Small intestine (tissue), 7 donors: ENCODE measurements at regions not wholly inside any gene's neighbourhood (a gene's known extent, or its start where the extent isn't known, plus 50 kb on each side); places are given as distances from the start of the nearest gene placed in this dataset.
A peak's percentile ranks its signal among the peaks of the same experiment; 100 is the strongest.

ENCODE experiments used
- DNase-seq, 2 donors: peaks; one replicate each; pipeline versions ENCODE4 v3.0.0 to v3.0.0-alpha.2; 2013
- FAIRE-seq: peaks from 2 replicates; lab custom pipeline; 2012; peaks lifted over from hg19 to GRCh38; lab: Jason Lieb, UNC
- H3K27ac ChIP-seq, 3 donors: one replicate each; pipeline ENCODE4 v1.5.1; 2013; ENCODE audit warnings: low read length in 2 of 3, mild to moderate bottlenecking in 2 of 3, control low read depth in 1 of 3, inconsistent platforms in 1 of 3, low read depth in 1 of 3, moderate library complexity in 1 of 3
- H3K27me3 ChIP-seq, 3 donors: one replicate each; pipeline ENCODE4 v1.6.1; 2013; ENCODE audit warnings: low read length in 3 of 3, inconsistent platforms in 1 of 3; ENCODE audit not compliant: control insufficient read depth in 3 of 3, insufficient read depth in 3 of 3
- H3K36me3 ChIP-seq, 3 donors: one replicate each; pipeline ENCODE4 v1.6.1; 2013; ENCODE audit warnings: low read length in 3 of 3, inconsistent platforms in 1 of 3, low read depth in 1 of 3, mild to moderate bottlenecking in 1 of 3, moderate library complexity in 1 of 3; ENCODE audit not compliant: control insufficient read depth in 3 of 3, insufficient read depth in 2 of 3
- H3K4me1 ChIP-seq, 3 donors: one replicate each; pipeline ENCODE4 v1.6.1; 2013; ENCODE audit warnings: low read length in 2 of 3, inconsistent platforms in 1 of 3, low read depth in 1 of 3, mild to moderate bottlenecking in 1 of 3, moderate library complexity in 1 of 3; ENCODE audit not compliant: control insufficient read depth in 3 of 3, insufficient read depth in 2 of 3
- H3K4me3 ChIP-seq, 3 donors: one replicate each; pipeline ENCODE4 v1.5.1; 2013; ENCODE audit warnings: low read length in 3 of 3, control low read depth in 1 of 3, inconsistent platforms in 1 of 3, low read depth in 1 of 3, mild to moderate bottlenecking in 1 of 3, moderate library complexity in 1 of 3
- H3K9me3 ChIP-seq, 2 donors: one replicate each; pipeline ENCODE4 v1.6.1; 2013; ENCODE audit warnings: low read depth in 1 of 2, low read length in 1 of 2; ENCODE audit not compliant: control insufficient read depth in 2 of 2, insufficient read depth in 1 of 2
- WGBS, 3 donors: extraction: QIAGEN DNeasy Blood & Tissue Kit; methylation state at CpG; one replicate each; pipeline ENCODE4 v1.1.7; 2013; 5-methylcytosine and 5-hydroxymethylcytosine counted together
- donor health status: healthy with polysubstance abuse.
- donor health status: control.
- donor health status: control.
- donor health status: Bipolar disorder and iron deficiency.
- donor health status: healthy.

DNA sequence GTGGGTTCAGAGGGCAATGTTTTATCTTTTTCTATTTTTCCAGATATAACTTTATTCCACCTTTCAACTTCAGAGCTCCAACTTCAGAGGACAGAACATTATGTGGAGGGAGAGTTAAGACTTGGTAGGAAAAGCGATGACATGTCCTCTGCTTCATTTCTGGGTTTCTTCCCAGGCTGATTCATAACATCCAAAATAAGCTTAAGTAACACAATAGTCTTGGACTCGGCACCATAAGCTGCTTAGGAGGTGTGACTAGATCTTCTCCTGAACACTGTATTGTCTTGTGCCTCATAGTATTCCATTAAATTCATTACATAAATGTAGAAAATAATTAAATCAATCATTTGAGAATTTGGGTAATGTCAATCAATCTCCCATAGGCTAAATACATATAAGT is 95.5 kb upstream of the PDE3A start:
- FAIRE-seq: no peak
- no peak for DNase-seq
- no peaks in the 10 kb centered on the region for H3K27me3 ChIP-seq
- H3K4me3 ChIP-seq: no peak overlapping the region
- H3K27ac ChIP-seq: no peak overlapping the region
- no peaks in the 10 kb centered on the region for H3K36me3 ChIP-seq
- WGBS, 3 donors: 74 to 92% (median 87%) methylated on average over 2 of the region's 2 CpGs
- H3K4me1 ChIP-seq: no peaks in the 10 kb centered on the region
- no peaks in the 10 kb centered on the region for H3K9me3 ChIP-seq

DNA sequence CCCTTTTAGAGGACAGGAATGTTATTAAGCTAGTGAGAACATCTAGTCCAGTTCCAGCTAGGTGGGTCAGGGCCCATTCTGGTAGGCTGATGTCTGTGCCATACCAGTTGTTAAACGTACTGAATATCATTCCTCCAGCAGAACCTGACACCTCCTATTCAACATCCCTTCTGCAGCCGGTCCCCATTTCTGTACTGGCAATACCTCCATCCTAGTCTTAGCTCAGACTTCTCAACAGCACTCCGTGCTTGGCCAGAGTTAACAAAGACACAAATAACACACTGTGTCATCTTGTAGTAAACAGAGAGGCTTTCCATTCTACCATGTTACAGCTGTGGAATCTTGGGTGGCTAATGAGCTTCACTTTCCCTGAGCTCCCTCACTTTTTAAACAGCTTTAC is 94.3 kb upstream of the PDE3A start:
- Histone ChIP-seq H3K27ac (no peak overlapping the region), H3K27me3 (no peaks in the 10 kb centered on the region), H3K4me1 (no peaks in the 10 kb centered on the region), H3K4me3 (no peak overlapping the region), H3K36me3 (no peaks in the 10 kb centered on the region), H3K9me3 (no peaks in the 10 kb centered on the region)
- peak in 1 of 2 donors; percentile 2 for DNase-seq
- FAIRE-seq: no peak
- WGBS, 3 donors: 61 to 95% (median 82%) methylated on average over 3 of the region's 3 CpGs

DNA sequence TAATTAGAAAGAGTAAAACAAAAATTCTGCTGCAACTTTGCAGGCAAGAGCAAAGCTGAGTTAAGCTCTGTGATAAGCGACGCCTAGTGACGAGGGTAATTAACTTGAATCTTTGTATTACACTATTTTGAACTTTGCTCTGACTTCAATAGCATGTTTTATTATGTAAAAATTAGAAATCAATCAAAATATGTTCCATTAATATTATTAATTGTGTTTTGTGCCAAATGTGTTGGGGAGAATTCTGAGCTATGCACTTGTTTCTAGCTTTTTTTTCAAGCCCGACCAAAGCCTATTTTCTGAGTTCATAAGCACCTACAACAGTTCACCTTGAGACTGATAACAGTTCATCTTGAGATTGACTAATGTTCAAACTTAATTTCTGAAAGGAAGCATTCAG is 90.1 kb upstream of the PDE3A start:
- Histone ChIP-seq H3K36me3 (no peaks in the 10 kb centered on the region), H3K27me3 (no peaks in the 10 kb centered on the region), H3K27ac (no peak overlapping the region), H3K9me3 (no peaks in the 10 kb centered on the region), H3K4me1 (no peaks in the 10 kb centered on the region), H3K4me3 (no peak overlapping the region)
- DNase-seq (peak; percentile 55 to 58), FAIRE-seq (no peak)
- WGBS, 3 donors: 25 to 57% (median 29%) methylated on average over 4 of the region's 4 CpGs

DNA sequence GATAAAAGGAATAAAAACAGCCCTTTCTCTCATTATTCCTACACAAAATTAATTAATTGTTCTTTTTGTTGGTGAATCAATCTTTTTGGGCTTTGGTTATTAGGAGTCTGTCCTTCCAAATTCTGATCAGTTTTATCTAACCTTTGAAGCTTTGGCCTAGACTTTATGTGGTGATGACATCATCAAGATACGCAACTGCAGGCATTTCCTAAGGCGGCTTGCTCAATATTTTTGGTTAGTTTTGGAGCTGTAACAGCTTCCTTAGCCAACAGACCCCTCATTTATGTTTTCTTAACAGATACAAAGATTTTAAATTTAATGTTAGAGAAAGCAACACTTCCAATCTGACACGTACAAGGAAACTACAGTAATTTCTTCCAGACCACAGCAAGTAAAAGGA is 87.8 kb upstream of the PDE3A start:
- H3K27ac ChIP-seq: no peak overlapping the region
- DNase-seq: no peak
- H3K36me3 ChIP-seq: no peaks in the 10 kb centered on the region
- FAIRE-seq: no peak
- no peaks in the 10 kb centered on the region for H3K4me1 ChIP-seq
- no peak overlapping the region for H3K4me3 ChIP-seq
- WGBS, 3 donors: 80 to 94% (median 86%) methylated on average over 3 of the region's 3 CpGs
- no peaks in the 10 kb centered on the region for H3K27me3 ChIP-seq
- no peaks in the 10 kb centered on the region for H3K9me3 ChIP-seq

GRCh38 chr12:20282401-20282800 is 85.9 kb upstream of the PDE3A start:
- Histone ChIP-seq H3K4me3 (no peak overlapping the region), H3K4me1 (no peaks in the 10 kb centered on the region), H3K27me3 (no peaks in the 10 kb centered on the region), H3K36me3 (no peaks in the 10 kb centered on the region), H3K27ac (no peak overlapping the region), H3K9me3 (peaks cover 0 to 4% of the 10 kb centered on the region in 2 donors)
- DNase-seq (no peak), FAIRE-seq (no peak)

DNA sequence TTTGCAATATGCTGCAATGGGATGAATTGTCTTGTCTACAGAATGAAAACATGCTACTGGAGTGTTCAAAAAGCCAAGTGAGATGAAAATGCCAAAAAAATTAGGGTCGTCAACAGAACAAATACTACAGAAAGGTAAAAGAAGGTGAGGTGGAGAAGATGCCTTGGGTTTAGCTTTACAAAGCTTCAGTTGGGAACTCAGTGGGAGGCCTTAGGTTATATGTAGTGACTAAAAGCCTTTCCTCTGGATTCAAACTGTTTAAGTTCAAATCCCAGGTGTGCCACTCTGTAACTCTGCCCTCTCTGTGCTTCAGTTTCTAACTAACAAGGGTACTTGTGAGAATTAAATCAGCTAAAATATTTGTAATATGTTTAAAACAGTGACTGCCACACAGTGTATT is 84.9 kb upstream of the PDE3A start:
- Histone ChIP-seq H3K27me3 (no peaks in the 10 kb centered on the region), H3K36me3 (no peaks in the 10 kb centered on the region), H3K9me3 (peaks cover 0 to 7% of the 10 kb centered on the region in 2 donors), H3K27ac (no peak overlapping the region), H3K4me1 (no peaks in the 10 kb centered on the region), H3K4me3 (no peak overlapping the region)
- WGBS, 3 donors: 83 to 94% (median 87%) methylated on average over 1 of the region's 1 CpG
- no peak for FAIRE-seq
- DNase-seq: no peak

DNA sequence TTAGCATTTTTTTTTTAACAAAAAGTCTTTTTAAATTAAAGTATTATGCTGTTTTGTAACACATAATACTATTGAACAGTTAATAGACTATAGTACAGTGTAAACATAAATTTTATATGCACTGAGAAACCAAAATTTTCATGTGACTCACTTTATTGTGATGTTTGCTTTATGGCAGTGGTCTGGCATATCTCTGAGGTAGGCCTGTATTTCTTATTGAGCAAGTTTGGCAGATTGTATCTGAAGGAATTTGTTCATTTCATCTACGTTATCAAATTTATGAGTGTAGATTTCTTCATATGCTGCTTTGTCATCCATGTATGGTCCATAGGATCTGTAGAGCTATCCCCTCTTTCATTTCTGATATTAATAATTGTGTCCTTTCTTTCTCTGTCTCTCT is 78.8 kb upstream of the PDE3A start:
- no peak overlapping the region for H3K27ac ChIP-seq
- no peak overlapping the region for H3K4me3 ChIP-seq
- DNase-seq (no peak), FAIRE-seq (no peak)
- H3K36me3 ChIP-seq: no peaks in the 10 kb centered on the region
- 85 to 88% (median 87%) methylated on average over 1 of the region's 1 CpG for WGBS, 3 donors
- peaks cover 0 to 7% of the 10 kb centered on the region in 2 donors for H3K9me3 ChIP-seq
- H3K4me1 ChIP-seq: no peaks in the 10 kb centered on the region
- no peaks in the 10 kb centered on the region for H3K27me3 ChIP-seq

DNA sequence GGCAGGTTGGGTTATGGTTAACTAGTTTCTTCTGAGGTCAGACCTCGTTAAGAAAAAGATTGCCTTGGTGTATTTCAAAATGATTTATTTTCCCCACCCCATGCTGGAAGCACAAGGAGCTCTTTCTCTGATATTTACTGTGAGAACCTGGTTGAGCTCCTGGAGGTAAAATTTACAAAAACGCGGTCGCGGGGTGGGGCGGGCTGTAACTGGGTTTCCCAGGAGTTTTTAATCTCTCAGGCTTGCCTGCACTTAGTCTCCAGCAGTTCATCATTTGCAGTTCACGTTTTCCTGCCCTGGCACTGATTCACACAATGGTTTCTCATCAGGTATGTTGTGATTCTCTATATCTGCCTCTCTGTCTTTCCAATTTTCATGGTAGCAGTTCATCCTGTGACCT is 67.9 kb upstream of the PDE3A start:
- Histone ChIP-seq H3K27ac (no peak overlapping the region), H3K36me3 (no peaks in the 10 kb centered on the region), H3K4me1 (no peaks in the 10 kb centered on the region), H3K27me3 (peaks cover 0 to 2% (median 0%) of the 10 kb centered on the region in 3 donors), H3K9me3 (peaks cover 0 to 15% of the 10 kb centered on the region in 2 donors), H3K4me3 (no peak overlapping the region)
- FAIRE-seq (no peak), DNase-seq (no peak)
- 72 to 75% (median 73%) methylated on average over 7 of the region's 7 CpGs for WGBS, 3 donors

- Histone ChIP-seq H3K4me1 (no peaks in the 10 kb centered on the region), H3K4me3 (no peak overlapping the region), H3K27me3 (no peaks in the 10 kb centered on the region), H3K36me3 (no peaks in the 10 kb centered on the region), H3K27ac (no peak overlapping the region), H3K9me3 (peaks cover 0 to 9% of the 10 kb centered on the region in 2 donors)
- WGBS, 3 donors: 95 to 96% (median 96%) methylated on average over 3 of the region's 3 CpGs
- DNase-seq (no peak), FAIRE-seq (no peak)
These were observed 62.9 kb upstream of the PDE3A start for GRCh38 chr12:20305470-20305869.
